ENCODE measurements at regions not wholly inside any gene's neighbourhood (a gene's known extent, or its start where the extent isn't known, plus 50 kb on each side); places are given as distances from the start of the nearest gene placed in this dataset.

- Histone ChIP-seq H3K79me1 (ENCODE audit: low read depth in 1 of 2, low read length in 2 of 2) (no peaks in the 10 kb centered on the region), H2BK15ac (ENCODE audit: low read depth, low read length) (no peak overlapping the region), H4K8ac (ENCODE audit: low read depth in 2 of 2, low read length in 2 of 2) (no peak overlapping the region), H4K91ac (ENCODE audit: insufficient read depth, low read depth, low read length) (no peak overlapping the region), H2AFZ (replicated peaks; ENCODE audit: low read length, poor library complexity) (no peak overlapping the region), H2AK9ac (replicated peaks; ENCODE audit: low read depth, low read length, poor library complexity) (no peak overlapping the region), H3K4me2 (ENCODE audit: low read depth, low read length) (no peak overlapping the region), H2BK20ac (ENCODE audit: low read depth, low read length) (no peak overlapping the region), H4K20me1 (ENCODE audit: insufficient read depth, low read length) (no peaks in the 10 kb centered on the region), H3K36me3 (ENCODE audit: control insufficient read depth, insufficient read depth, low read length) (no peaks in the 10 kb centered on the region), H3K18ac (ENCODE audit: low read depth, low read length) (no peak overlapping the region), H3K4me1 (ENCODE audit: control insufficient read depth, insufficient read depth, low read length) (no peaks in the 10 kb centered on the region), H2AK5ac (ENCODE audit: low read depth, low read length) (no peak overlapping the region), H3K27ac (ENCODE audit: insufficient read depth, low read length) (no peak overlapping the region), H3K9me3 (ENCODE audit: control insufficient read depth, insufficient read depth, low read length) (peaks cover 18% of the 10 kb centered on the region), H3K14ac (replicated peaks; ENCODE audit: low read depth, low read length) (no peak overlapping the region), H3K27me3 (ENCODE audit: control insufficient read depth, insufficient read depth, low read length) (no peaks in the 10 kb centered on the region), H4K5ac (ENCODE audit: low read depth, low read length) (no peak overlapping the region), H3K4me3 (ENCODE audit: insufficient read depth, low read depth, low read length) (no peak overlapping the region), H3K4ac (ENCODE audit: low read depth, low read length) (no peak overlapping the region), H3K23ac (ENCODE audit: low read depth, low read length) (no peak overlapping the region), H3K9ac (ENCODE audit: low read depth, low read length) (no peak overlapping the region), H2BK5ac (ENCODE audit: low read depth, low read length, poor library complexity, severe bottlenecking) (no peak overlapping the region), H2BK120ac (ENCODE audit: low read depth, low read length) (no peak overlapping the region), H3K9me1 (ENCODE audit: insufficient read depth, low read length) (no peaks in the 10 kb centered on the region), H3K56ac (ENCODE audit: extremely low read depth, insufficient read depth, low read length) (no peak overlapping the region)
- BruUV-seq (replicated peaks) = no TSS peak
- intact Hi-C loops (cut with micrococcal nuclease) = no loop called here
- dilution Hi-C loops (cut with HindIII; ENCODE audit: low sequenced_read_pairs, unreplicated experiment) = no loop called here
- ATAC-seq (ENCODE audit: low read depth) (no peak), DNase-seq (no peak)
- TF ChIP-seq FOS (IDR thresholded peaks at IDR 0.05; ENCODE audit: low read depth, low read length) (no peak), MAFK (IDR thresholded peaks at IDR 0.05; ENCODE audit: low read depth, low read length) (no peak)
- CTCF ChIA-PET = no interaction called here
- in situ Hi-C loops (cut with MboI; ENCODE audit: low sequenced_read_pairs) = no loop called here
- POLR2A ChIA-PET (ENCODE audit: unreplicated experiment) = no interaction called here
Observed at GRCh38 chr7:156032973-156033372, 220.7 kb upstream of the SHH start.
